ENCODE measurements at regions not wholly inside any gene's neighbourhood (a gene's known extent, or its start where the extent isn't known, plus 50 kb on each side); places are given as distances from the start of the nearest gene placed in this dataset.

- WGBS (ENCODE audit: insufficient coverage, insufficient replicate concordance, low lambda C conversion rate, missing lambda C conversion rate), result 54% methylated on average over 12 of the region's 12 CpGs
- intact Hi-C loops (cut with micrococcal nuclease; ENCODE audit: unreplicated experiment), result loop anchor here (1.0 to 2.0 kb wide), 2 partner anchors 273 to 361 kb away; no protein-coding TSS in a partner anchor
Observed at GRCh38 chr12:111297703-111298426, 71.0 kb downstream of the PHETA1 start.

More at GRCh38 chr12:111297703-111298426, 71.0 kb downstream of the PHETA1 start:
- Histone ChIP-seq H2AFZ (ENCODE audit: control insufficient read depth, low read depth, low read length) (no peak overlapping the region), H3K9me3 (replicated peaks; ENCODE audit: control insufficient read depth, insufficient read depth, low read length) (no peaks in the 10 kb centered on the region; the same call in 2 of the 3 replicates), H3K79me2 (ENCODE audit: control insufficient read depth, insufficient read depth, low read length) (no peaks in the 10 kb centered on the region), H4K20me1 (ENCODE audit: control insufficient read depth, insufficient read depth) (no peaks in the 10 kb centered on the region), H3K4me1 (ENCODE audit: control insufficient read depth, insufficient read depth, low read length) (no peaks in the 10 kb centered on the region), H3K27ac (ENCODE audit: control insufficient read depth, insufficient read depth) (no peak overlapping the region), H3K4me3 (no peak overlapping the region), H3K36me3 (ENCODE audit: control insufficient read depth in 2 of 2, insufficient read depth in 2 of 2, low read length in 1 of 2) (no peaks in the 10 kb centered on the region), H3K27me3 (replicated peaks in 1 of 2; ENCODE audit: control insufficient read depth in 2 of 2, insufficient read depth in 2 of 2, low read length in 1 of 2) (no peaks in the 10 kb centered on the region), H3K9ac (ENCODE audit: control insufficient read depth, insufficient read depth, low read length) (no peak overlapping the region), H3K4me2 (ENCODE audit: control insufficient read depth, insufficient read depth) (no peak overlapping the region)
- FAIRE-seq, result no peak
- no peak for DNase-seq (ENCODE audit: low read depth, low spot score)
- no peak for ATAC-seq
- no peak for TF ChIP-seq SPI1 (IDR thresholded peaks at IDR 0.05; ENCODE audit: borderline replicate concordance, insufficient read depth, low read depth, low read length)
- no peak for TF ChIP-seq MTA3 (IDR thresholded peaks at IDR 0.05; ENCODE audit: borderline replicate concordance, low read length)
- no peak for TF ChIP-seq NR2C2 (IDR thresholded peaks at IDR 0.05; ENCODE audit: borderline replicate concordance, control insufficient read depth, insufficient read length, low read depth)
- TF ChIP-seq SIX5 (IDR thresholded peaks at IDR 0.05; ENCODE audit: low read depth, low read length, severe bottlenecking), result no peak
- TF ChIP-seq MXI1 (IDR thresholded peaks at IDR 0.05; ENCODE audit: low read depth, low read length), result no peak
- no peak for TF ChIP-seq NFXL1 (IDR thresholded peaks at IDR 0.05; ENCODE audit: borderline replicate concordance)
- TF ChIP-seq YY1 (IDR thresholded peaks at IDR 0.05; ENCODE audit: low read depth, low read length), result no peak
- TF ChIP-seq E2F8 (IDR thresholded peaks at IDR 0.05; ENCODE audit: low read depth, partially characterized antibody), result no peak
- SMC1A ChIA-PET (ENCODE audit: uncharacterized antibody, unreplicated experiment), result interaction anchor here (0.8 to 0.9 kb wide), 2 partner anchors 402 to 404 kb away, joined by 4 to 5 read pairs; no protein-coding TSS in a partner anchor
- in situ Hi-C loops (cut with MboI), result no loop called here
- CTCF ChIA-PET, result interaction anchor here (0.6 to 4.2 kb wide), 10 partner anchors 9 to 771 kb away, joined by 3 to 49 read pairs (median 4); no protein-coding TSS in a partner anchor
- no TSS peak for BruUV-seq (replicated peaks)
- POLR2A ChIA-PET, result no interaction called here
- RAD21 ChIA-PET (ENCODE audit: unreplicated experiment), result interaction anchor here (0.6 to 2.9 kb wide), 2 partner anchors 156 to 402 kb away, joined by 4 to 14 read pairs; no protein-coding TSS in a partner anchor
